Cerebellar nuclear complex (tissue), 1 donor: ENCODE measurements at regions not wholly inside any gene's neighbourhood (a gene's known extent, or its start where the extent isn't known, plus 50 kb on each side); places are given as distances from the start of the nearest gene placed in this dataset.
"Not testable (repeated sequence)": the region's sequence is repeated elsewhere in the genome, so short reads cannot be mapped to it uniquely, and the experiment has no call there.

Experiments
- DNase-seq, 2 experiments: peaks; one replicate each; lab custom pipeline; 2025; lab: John Stamatoyannopoulos, UW

DNA sequence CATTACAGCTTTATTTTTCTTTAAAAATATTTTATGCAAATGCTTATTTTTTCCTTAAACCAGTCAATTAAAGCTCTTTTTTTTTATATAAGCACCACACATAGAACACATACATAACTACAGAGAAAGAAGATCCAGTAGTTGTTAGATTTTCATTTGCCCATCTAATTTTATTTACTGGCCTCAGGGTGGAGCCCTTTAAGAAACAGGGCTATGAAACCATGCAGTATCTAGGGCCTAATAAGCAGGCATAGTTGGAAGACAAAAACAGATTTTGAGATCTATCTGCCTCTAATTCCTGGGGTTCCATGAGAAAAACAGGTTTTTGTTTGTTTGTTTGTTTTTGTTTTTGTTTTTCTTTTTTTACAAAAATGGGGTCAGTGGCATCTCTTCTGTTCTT, 120.6 kb downstream of the BCHE start:
- no peak for DNase-seq

DNA sequence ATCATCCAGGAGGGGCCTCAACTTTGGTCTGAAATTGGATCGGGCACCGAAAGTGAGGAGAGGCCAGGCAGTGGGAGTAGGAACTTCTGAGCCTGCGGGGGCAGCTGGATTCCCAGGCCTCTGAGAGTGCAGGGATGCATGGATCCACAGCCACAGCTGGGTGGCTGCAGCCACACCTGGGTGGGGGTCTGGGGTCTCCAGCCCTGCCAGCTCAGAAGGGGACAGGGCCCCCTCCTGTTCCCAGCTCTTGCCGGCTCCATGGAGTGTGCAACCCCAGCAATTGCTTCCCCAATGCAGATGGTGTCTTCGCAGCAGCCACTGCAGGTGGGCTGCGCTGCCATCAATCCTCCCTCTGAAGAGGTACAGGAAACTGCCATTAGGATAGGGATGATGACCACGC, 123.7 kb downstream of the BCHE start:
- DNase-seq, result no peak

DNA sequence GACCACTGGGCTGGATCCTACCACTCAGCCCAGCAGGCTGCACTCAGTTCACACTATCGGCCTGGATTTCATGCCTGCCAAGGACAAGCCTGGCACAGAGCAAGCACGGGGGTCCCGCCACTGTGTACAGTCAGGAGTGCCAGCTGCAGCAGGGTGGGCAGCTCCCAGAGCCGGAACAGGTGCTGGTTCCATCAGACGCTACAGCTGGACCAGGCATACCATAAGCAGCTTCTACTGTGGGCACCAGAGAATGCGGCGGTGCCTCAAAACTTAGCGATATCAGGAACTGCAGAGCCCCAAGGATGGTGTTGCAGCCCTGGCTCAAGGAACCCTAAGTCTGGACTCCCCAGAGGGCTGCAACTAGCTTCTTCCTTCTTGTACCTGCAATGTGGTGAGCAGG, 124.8 kb downstream of the BCHE start:
- DNase-seq, result no peak

DNA sequence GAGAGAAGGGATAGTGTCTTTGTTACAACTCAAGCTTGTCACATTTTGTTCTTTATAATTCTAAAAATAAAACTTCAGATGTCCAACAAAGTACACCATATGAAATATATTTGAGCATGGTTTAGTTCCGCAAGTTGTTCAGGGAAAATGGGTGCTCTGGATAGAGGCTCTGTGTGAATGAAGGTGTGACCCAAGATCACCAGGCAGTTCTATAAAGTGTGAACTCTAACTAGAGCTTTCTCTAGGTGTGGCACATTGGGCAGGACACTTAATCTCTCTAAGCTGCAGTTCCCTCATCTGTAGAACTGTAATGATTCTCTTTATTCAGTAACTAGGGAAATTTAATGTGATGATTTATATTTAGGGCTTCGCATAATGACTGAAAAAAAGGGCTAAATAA, 139.3 kb downstream of the BCHE start:
- no peak for DNase-seq

DNA sequence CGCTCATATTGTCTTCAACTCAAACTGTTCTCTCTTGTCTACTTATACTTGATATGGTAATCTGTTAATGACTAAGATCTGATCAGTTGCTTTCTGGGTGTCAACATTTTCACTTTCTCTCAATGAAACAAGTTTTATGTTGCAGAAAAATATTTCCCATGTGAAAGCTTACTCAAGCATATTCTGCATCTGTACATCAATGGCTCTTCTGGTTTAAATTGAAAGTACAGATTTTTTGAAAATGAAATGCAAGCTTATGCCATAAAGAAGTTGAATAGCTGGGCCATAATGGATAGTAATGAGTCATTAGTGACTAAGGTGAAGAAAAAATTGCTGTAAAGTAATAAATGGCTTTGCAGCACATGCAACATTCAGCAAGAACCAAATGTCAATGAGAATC, 140.7 kb downstream of the BCHE start:
- no peak for DNase-seq

DNA sequence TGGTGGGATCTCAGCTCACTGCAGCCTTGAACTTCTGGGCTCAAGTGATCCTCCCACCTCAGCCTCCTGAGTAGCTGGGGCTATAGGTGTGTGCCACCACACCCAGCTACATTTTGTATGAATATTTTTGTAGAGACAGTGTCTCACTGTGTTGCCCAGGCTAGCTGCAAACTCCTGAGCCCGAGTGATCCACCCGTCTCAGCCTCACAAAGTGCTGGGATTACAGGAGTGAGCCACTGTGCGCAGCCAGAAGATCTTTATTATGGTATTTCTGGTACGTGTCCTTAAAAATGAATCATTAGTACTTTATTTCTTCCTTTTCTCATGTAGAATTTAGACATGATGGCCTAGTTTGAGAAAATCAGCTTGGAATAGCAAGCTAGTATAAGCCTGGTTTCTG, 153.3 kb downstream of the BCHE start:
- DNase-seq, result no peak

DNA sequence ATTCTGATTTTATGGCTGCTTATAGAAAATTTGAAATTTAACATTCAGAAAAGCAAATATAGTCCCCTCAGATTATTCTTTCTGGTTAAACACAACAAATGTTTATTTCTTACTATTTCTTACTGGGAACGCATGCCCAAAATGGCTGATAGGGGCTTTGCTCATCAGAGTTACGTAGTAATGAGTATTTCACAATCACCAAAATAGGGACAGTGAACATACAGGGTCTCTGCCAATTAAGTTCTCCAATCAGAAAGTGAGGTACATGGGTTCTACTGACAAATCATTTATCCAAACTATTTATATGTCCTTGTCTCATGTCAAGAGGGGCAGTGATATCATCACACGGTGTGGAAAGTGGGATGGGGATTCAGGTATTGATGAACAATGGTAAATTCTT, 154.5 kb downstream of the BCHE start:
- DNase-seq, result no peak

DNA sequence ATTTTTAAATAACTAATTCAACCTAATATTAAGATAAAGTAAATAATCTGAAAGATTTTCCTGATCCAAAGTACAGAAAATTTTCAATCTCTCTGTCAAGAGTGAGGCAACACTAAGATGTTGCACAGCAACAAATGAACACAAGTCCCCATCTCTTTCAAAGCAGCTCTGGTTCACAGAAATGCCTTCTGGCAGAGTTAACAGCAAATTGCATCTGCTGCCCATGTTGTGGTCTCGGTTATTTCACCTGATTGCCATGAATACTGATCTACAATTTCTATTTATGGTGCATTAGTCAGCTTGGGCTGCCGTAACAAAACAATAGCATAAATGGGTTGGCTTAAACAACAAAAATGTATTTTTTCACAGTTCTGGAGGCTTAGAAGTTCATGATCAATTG, 167.3 kb downstream of the BCHE start:
- DNase-seq, result no peak

DNA sequence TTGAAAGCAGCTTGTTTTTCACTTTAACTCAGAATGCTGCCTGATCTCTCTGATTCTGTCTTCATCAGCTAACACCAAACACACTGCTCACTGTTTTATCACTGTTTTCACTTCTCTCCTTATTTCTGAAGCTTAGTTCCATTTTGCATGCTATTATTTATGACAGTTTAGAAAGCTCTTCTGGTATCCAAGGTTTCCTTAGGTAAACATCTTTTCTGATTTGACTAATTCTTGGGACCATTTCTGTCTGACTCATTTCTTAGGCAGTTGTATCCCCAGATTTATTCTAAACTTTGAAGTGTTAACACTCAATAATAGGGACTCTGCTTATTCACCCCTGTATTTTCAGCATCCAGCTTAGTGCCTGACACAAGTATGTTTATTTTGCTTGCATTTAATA, 167.7 kb downstream of the BCHE start:
- DNase-seq, result no peak

DNA sequence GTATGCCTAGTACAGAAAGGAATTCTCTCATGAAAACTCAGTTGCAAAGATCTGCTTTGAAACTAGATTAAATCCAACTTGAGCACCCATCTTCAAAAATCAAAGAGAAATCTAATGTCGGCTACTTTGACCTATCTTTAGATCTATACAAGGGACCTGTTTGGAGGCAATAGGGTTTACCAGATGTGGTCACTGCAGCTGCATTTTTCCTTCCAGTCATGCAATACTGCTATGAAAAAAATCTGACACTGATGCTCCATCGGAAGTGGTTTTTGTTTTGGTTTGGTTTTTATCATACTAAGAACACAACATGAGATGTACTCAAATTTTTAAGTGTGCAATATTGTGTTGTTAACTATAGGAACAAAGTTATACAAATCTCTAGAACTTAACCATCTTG, 169.5 kb downstream of the BCHE start:
- DNase-seq, result no peak

DNA sequence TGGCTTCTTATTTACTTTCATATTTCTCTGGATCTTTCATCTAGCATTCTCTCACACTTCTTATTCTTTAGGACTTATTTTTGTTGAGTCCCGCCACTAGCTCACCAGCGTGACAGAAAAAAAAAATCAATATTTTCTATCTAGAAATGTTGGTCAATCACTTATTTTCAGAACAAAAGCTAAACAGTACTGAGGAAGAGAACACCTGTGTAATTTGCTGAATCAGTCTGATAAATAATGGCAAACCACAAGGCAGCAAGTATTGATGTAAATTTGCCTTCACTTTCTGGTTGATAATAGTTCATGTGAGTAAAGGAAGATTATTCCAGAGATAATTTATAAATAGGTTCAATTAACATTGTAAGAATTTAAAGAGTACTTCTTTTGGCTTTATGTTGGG, 179.2 kb downstream of the BCHE start:
- DNase-seq, result no peak

DNA sequence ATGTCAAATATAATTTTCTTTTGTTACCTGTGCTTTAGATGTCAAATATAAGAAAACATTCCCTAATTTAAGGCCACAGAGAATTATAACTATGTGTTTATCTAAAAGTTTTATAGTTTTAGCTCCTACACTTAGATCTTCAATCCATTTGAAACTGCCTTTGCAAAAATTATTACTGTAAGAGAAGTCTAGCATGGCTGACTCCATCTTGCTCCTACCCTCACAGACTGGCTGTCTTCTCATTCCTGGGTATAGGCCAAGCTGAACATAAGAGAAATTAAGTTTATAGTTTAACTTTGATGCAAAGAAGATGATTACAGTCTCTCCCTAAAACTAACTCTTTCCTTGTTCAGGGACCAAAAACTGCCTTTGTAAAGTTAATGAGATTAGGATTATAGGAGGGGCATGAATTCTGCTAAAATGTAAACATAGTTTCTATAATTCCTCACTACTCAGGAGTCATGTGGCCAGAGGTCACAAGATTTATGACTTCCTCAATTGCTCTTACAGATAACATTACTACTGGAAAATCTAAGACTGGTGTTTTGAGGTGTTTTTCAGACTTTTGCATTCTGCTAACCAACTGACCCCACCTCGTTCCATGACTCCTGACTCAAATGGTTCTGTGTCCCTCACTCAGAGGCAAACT, 184.0 kb downstream of the BCHE start:
- no peak for DNase-seq

DNA sequence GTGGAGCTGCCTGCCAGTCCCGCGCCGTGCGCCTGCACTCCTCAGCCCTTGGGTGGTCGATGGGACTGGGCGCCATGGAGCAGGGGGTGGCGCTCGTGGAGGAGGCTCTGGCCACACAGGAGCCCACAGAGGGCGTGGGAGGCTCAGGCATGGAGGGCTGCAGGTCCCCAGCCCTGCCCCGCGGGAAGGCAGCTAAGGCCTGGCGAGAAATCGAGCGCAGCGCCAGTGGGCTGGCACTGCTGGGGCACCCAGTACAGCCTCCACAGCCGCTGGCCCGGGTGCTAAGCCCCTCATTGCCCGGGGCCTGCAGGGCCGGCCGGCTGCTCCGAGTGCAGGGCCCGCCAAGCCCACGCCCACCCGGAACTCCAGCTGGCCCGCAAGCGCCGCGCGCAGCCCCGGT, 187.9 kb downstream of the BCHE start:
- not testable (repeated sequence) for DNase-seq

DNA sequence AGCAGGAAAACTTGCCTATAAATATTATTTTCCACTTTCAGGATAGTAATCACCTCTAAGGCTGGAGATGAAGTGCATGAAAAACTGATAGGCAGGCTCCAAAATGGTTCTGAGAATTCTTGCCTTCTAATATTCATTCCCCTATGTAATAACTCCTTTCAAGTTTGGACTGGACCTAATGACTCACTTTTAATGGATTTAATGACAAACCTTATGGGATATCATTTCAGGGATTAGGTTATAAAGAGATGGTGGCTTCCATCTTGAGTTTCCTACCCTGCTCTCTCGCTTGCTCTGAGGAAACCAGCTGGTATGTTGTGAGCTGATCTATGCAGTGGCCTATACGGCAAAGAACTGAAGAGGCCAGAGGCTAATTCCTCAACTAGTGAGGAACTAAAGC, 192.0 kb downstream of the BCHE start:
- DNase-seq, result no peak

DNA sequence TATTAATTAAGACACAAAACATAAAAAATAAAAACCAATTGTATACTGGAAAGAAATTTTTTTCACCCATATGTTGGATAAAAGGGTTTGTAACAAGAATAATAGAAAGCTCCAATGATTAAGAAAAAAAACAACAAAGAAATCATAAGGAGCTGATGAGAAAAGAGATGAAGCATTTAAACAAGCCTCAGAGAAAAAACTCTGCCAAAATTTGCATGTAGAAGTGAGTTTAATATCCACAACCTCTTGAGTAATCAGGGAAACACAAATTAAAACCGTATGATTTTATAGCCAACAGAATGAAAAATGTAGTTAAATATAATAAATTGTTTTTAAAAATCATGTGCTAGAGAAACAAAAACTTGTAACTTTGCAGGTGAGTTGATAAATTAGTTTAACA, 192.9 kb downstream of the BCHE start:
- no peak for DNase-seq

DNA sequence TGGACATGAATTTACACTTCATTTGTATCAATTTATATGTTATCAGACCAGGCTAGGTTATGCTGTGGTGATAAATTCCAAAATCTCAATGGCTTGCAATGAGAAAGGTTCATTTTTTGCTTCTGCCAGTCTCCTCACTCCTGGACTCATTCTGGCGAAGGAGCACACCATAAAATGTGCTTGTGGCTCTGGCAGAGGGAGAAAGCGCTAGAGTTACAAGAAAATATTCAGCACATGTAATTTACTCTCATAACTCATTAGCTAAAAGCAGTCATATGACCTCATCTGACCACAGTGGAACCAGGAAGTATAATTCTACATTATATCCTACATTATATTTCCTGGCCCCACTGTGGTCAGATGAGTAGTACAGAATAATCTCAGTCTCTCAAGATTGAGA, 193.8 kb downstream of the BCHE start:
- no peak for DNase-seq

DNA sequence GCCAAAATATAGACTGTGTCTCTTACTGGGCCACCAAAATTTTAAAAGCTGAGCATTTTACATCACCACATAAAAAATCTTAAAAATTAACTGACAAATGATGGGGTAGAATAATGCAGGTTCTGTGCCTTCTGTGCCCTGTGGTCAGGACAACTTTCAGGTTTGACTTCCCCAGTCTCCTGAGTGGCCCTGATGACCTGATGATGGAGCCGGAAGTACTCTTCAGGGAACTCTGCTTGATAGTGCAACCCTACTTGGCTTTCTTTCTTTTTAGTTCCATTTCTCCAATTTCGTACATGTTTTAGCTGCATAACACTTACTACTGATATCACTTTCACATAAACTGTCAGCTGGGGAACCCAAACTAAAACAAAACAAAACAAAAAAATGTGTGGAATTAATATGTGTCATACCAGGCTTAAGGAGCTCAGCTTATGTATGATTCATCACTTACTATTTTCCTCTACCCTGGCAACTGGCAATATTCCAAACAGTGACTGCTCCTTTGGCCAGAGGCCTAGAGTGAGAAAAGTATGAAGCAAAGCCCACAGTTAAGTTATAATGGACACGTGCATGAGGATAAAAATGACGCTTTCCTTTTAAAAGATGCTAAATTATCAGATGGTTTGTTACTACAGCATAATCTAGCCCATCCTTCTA, 194.3 kb downstream of the BCHE start:
- DNase-seq, result peak in 1 of 2 experiments; percentile 19

DNA sequence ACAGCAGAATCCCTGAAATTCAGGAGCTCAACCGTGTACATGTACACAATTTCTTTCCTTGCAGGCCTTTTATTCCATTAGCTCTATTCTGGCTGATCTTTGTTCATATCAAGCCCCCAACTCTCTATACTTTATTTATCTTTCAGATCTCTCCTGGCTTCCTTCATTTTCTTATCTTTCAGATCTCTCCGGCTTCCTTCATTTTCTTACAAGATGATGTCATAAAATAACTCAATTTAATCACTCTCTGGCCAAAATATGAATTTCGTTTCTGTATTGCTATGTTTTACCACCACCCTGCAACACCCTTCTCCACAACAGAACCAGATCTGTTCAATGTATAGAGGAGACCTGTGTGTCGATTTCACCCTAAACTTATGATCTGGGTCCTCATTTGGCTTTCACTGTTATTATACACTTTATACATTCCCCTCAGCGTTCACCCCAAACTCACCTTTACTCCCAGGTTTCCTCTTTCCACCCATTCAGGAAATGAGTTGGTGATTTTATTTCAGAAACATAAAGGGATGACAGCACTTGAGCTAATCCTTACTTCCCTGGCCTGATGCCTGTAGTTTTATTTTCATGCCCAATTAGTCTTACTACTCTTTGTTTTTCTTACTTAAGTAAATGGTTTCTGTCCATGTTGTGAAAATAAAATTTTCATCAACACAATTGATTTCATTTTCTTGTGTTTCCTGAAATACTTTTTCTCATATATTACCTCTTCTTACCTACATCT, 195.5 kb downstream of the BCHE start:
- no peak for DNase-seq

DNA sequence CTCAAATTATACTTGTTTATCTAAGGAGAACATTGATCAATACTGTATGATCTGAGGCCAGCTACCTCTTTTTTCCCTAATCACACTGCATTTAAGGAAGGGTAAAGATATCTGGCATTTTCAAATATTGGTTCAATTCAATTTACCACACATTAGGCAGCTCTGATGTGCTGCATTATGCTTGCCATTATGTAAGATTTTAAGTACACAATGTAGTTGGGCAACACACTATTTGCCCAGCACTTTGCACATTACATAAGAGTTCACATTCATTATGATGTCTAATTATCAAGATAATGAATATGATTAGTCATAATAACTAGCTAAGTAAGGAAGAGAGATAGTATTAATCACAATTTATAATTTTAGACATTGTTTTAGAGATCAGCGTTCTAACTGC, 196.3 kb downstream of the BCHE start:
- no peak for DNase-seq

DNA sequence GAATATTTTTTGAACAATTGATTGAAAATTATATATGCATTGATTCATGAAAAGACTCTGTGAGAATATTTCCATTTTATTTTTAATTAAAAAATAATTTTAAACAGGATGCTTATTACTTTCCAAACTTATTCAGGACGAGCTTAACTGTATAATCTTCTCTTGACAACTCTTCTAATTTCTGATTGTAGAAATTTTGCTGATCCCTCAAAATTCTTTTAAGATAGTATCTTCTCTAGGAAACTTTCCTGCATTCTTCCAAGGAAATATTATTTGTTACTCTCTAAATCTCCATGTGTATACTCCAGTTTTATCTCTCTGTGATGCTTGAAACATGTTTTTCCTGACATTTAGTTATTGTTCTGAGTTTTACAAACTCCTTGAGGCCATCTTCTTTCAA, 197.2 kb downstream of the BCHE start:
- no peak for DNase-seq

DNA sequence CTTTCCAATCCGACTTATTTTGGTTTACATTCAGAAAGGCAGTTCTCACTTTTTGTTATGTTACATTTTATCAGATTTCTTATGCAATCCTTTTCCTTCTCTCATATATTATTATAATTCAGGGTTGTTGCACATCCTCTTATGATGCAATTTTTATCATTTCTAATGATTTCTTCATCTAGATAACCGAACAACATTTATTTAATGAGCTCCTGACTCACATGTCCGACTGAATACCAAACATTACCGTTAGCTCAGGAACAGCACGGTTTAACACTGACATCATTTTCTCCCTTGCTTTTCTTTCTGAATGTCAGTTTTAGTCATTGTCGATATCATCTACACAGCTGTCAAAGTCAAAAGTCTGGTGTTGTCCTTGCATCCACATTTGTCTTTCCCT, 199.2 kb downstream of the BCHE start:
- DNase-seq, result no peak

DNA sequence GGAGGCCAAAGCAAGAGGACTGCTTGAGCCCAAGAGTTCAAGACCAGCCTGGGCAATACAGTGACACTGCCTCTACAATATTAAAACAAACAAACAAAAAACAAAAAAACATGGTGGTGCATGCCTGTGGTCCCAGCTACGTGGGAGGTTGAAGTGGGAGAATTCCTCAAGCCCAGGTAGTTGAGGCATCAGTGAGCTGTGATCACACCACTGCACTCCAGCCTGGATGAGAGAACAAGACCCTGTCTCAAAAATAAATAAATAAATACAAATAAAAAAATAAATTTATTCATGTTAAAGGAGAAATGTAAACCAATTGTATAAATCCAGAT, 200.6 kb downstream of the BCHE start:
- no peak for DNase-seq

DNA sequence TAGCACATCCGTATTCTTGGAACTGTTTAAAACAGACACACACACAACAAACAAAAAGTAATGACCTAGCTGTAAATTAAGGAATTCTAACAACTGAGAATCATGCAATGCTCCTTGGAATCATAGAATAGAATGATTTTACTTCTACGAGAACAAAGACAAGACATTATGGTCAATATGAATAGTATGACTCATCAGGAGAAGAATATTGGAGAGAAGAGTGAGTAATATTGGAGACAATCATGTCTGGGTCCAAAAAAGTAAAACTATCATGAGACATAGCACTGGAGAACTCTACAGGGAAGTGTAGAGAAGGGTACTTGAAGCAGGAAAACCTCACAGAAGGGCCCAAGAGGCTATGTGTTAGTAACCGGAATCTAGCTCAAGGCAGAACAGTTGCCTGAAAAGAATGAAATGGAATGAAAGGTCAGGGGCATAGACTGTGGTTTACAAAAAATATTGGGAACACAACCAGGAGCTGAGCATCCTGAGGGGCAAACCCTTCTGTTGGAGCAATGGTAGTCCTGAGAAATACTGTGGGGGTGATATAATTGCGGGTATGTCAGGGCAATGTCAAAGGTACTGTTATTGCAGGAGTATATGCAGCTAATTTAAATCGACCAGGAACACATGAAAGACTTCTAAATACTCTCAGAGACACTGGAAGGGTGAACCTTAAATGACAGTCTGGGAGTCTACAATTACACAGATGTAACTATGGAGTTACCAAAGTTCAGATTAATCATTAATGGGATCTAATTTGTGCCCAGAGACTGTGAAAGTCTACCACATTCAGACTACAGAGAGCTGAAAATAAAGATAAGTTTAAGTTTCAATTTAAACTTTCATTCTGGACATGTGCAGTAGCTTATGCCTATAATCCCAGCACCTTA, 201.2 kb downstream of the BCHE start:
- no peak for DNase-seq
